GM19328 (cell line): ENCODE measurements at regions not wholly inside any gene's neighbourhood (a gene's known extent, or its start where the extent isn't known, plus 50 kb on each side); places are given as distances from the start of the nearest gene placed in this dataset.
"Not testable (repeated sequence)": the region's sequence is repeated elsewhere in the genome, so short reads cannot be mapped to it uniquely, and the experiment has no call there.

Experiments used
- ATAC-seq: cut with Tn5 transposase; IDR thresholded peaks from one replicate; pipeline ENCODE4 v1.9.1; 2021; ENCODE audit warnings: mild to moderate bottlenecking, moderate library complexity; ENCODE audit not compliant: unreplicated experiment

- ATAC-seq: no peak
Measured at GRCh38 chr20:29296256-29297230, 1960.9 kb upstream of the DEFB115 start.

GRCh38 chr20:29297411-29298270 is 1959.8 kb upstream of the DEFB115 start:
- ATAC-seq: no peak

GRCh38 chr20:29298271-29298590 is 1959.2 kb upstream of the DEFB115 start:
- no peak for ATAC-seq

GRCh38 chr20:29298759-29299613 is 1958.5 kb upstream of the DEFB115 start:
- ATAC-seq: no peak

GRCh38 chr20:29299811-29300578 is 1957.5 kb upstream of the DEFB115 start:
- no peak for ATAC-seq

GRCh38 chr20:29300579-29301551 is 1956.6 kb upstream of the DEFB115 start:
- ATAC-seq: no peak

- ATAC-seq: no peak
Measured at GRCh38 chr20:29301624-29302259, 1955.7 kb upstream of the DEFB115 start.

GRCh38 chr20:29302979-29303644 is 1954.4 kb upstream of the DEFB115 start:
- no peak for ATAC-seq

GRCh38 chr20:29306390-29307072 is 1950.9 kb upstream of the DEFB115 start:
- no peak for ATAC-seq

GRCh38 chr20:29307484-29307883 is 1950.0 kb upstream of the DEFB115 start:
- ATAC-seq: not testable (repeated sequence)

GRCh38 chr20:29308956-29309355 is 1948.5 kb upstream of the DEFB115 start:
- not testable (repeated sequence) for ATAC-seq

- not testable (repeated sequence) for ATAC-seq
Measured at GRCh38 chr20:29309481-29309880, 1948.0 kb upstream of the DEFB115 start.

- not testable (repeated sequence) for ATAC-seq
Measured at GRCh38 chr20:29311046-29311445, 1946.4 kb upstream of the DEFB115 start.

GRCh38 chr20:29312679-29313078 is 1944.8 kb upstream of the DEFB115 start:
- ATAC-seq: not testable (repeated sequence)

GRCh38 chr20:29313481-29313880 is 1944.0 kb upstream of the DEFB115 start:
- no peak for ATAC-seq

- no peak for ATAC-seq
Measured at GRCh38 chr20:29314294-29314693, 1943.2 kb upstream of the DEFB115 start.

GRCh38 chr20:29318871-29319461 is 1938.5 kb upstream of the DEFB115 start:
- no peak for ATAC-seq
